Activated CD8-positive, alpha-beta memory T cell treated with anti-CD3 and anti-CD28 coated beads for 1 hour (primary cell): ENCODE measurements at regions not wholly inside any gene's neighbourhood (a gene's known extent, or its start where the extent isn't known, plus 50 kb on each side); places are given as distances from the start of the nearest gene placed in this dataset.
"Not testable (repeated sequence)": the region's sequence is repeated elsewhere in the genome, so short reads cannot be mapped to it uniquely, and the experiment has no call there.

Source experiments
- DNase-seq, 2 donors: peaks; one replicate each; pipeline ENCODE4 v3.0.0-alpha.2; 2020; ENCODE audit warnings: low read depth in 1 of 2; ENCODE audit errors: extremely low read depth in 1 of 2

- not testable (repeated sequence) for DNase-seq
These were observed 86.8 kb upstream of the ADORA2B start for GRCh38 chr17:15858082-15858481.

- not testable (repeated sequence) for DNase-seq
These were observed 84.2 kb upstream of the ADORA2B start for GRCh38 chr17:15860774-15861173.

GRCh38 chr17:15864061-15864460 lies 80.9 kb upstream of the ADORA2B start:
- not testable (repeated sequence) for DNase-seq

GRCh38 chr17:15864472-15864871 lies 80.5 kb upstream of the ADORA2B start:
- DNase-seq, result not testable (repeated sequence)

- not testable (repeated sequence) for DNase-seq
These were observed 78.9 kb upstream of the ADORA2B start for GRCh38 chr17:15866015-15866414.

GRCh38 chr17:15867331-15867730 lies 77.6 kb upstream of the ADORA2B start:
- DNase-seq, result not testable (repeated sequence)

GRCh38 chr17:15869868-15870267 lies 75.1 kb upstream of the ADORA2B start:
- DNase-seq, result not testable (repeated sequence)

GRCh38 chr17:15872677-15873076 lies 72.3 kb upstream of the ADORA2B start:
- not testable (repeated sequence) for DNase-seq

- DNase-seq, result not testable (repeated sequence)
These were observed 66.9 kb upstream of the ADORA2B start for GRCh38 chr17:15877882-15878500.

- DNase-seq, result no peak
These were observed 62.7 kb upstream of the ADORA2B start for GRCh38 chr17:15882058-15882720.

- no peak for DNase-seq
These were observed 62.2 kb upstream of the ADORA2B start for GRCh38 chr17:15882777-15883176.

- no peak for DNase-seq
These were observed 61.3 kb upstream of the ADORA2B start for GRCh38 chr17:15883617-15884111.

GRCh38 chr17:15884731-15885130 lies 60.2 kb upstream of the ADORA2B start:
- DNase-seq, result no peak

GRCh38 chr17:15885770-15886169 lies 59.2 kb upstream of the ADORA2B start:
- DNase-seq, result no peak

GRCh38 chr17:15886221-15886620 lies 58.7 kb upstream of the ADORA2B start:
- no peak for DNase-seq

GRCh38 chr17:15886804-15887203 lies 58.1 kb upstream of the ADORA2B start:
- no peak for DNase-seq

- DNase-seq, result no peak
These were observed 56.5 kb upstream of the ADORA2B start for GRCh38 chr17:15888436-15888835.

- no peak for DNase-seq
These were observed 54.5 kb upstream of the ADORA2B start for GRCh38 chr17:15890279-15890892.

GRCh38 chr17:15891318-15891717 lies 53.6 kb upstream of the ADORA2B start:
- no peak for DNase-seq

- DNase-seq, result no peak
These were observed 52.7 kb upstream of the ADORA2B start for GRCh38 chr17:15892244-15892643.

GRCh38 chr17:15892731-15893657 lies 51.9 kb upstream of the ADORA2B start:
- no peak for DNase-seq
